H1 (cell line): ENCODE measurements at regions not wholly inside any gene's neighbourhood (a gene's known extent, or its start where the extent isn't known, plus 50 kb on each side); places are given as distances from the start of the nearest gene placed in this dataset.

Source experiments
- CTBP2 ChIP-seq: IDR thresholded peaks from 2 replicates; pipeline ENCODE4 v1.7.0; 2011; ENCODE audit warnings: borderline replicate concordance, mild to moderate bottlenecking, moderate library complexity, mixed read lengths, low read length; ENCODE audit not compliant: insufficient read depth, insufficient read length
- EZH2 ChIP-seq: fragments of 200-600 bp; sonication (generic); IDR thresholded peaks from 2 replicates; pipeline ENCODE4 v1.7.1; 2012; ENCODE audit warnings: low read depth, mild to moderate bottlenecking, moderate library complexity, low read length, inconsistent platforms; ENCODE audit not compliant: severe bottlenecking
- HDAC2 ChIP-seq, 2 experiments: fragments of 300-600 bp in 1 of 2; sonication (generic) in 1 of 2; IDR thresholded peaks; 2 replicates each; pipeline ENCODE4 v1.6.1; 2011 to 2012; ENCODE audit warnings: low read depth in 2 of 2, low read length in 2 of 2, mild to moderate bottlenecking in 2 of 2, moderate library complexity in 2 of 2, borderline replicate concordance in 1 of 2, inconsistent platforms in 1 of 2

- TF ChIP-seq EZH2 (no peak), HDAC2 (IDR thresholded peaks at IDR 0.05; ENCODE audit: borderline replicate concordance in 1 of 2, low read depth in 2 of 2, low read length in 2 of 2) (no peak), CTBP2 (no peak)
- TF ChIP-seq, all 59 proteins: peak for 0
Observed at GRCh38 chr14:42671636-42672035, 1065.0 kb downstream of the LRFN5 start (continued).
